ENCODE measurements at regions not wholly inside any gene's neighbourhood (a gene's known extent, or its start where the extent isn't known, plus 50 kb on each side); places are given as distances from the start of the nearest gene placed in this dataset.

GRCh38 chr12:31880340-31880739, 78.9 kb upstream of the RESF1 start:
- peaks cover 3% of the 10 kb centered on the region for H3K9me3 ChIP-seq (ENCODE audit: severe bottlenecking)
- TF ChIP-seq CTCF (IDR thresholded peaks at IDR 0.05; ENCODE audit: low read depth, low read length) = no peak
- no peak overlapping the region for H3K27ac ChIP-seq
- no peaks in the 10 kb centered on the region for H3K36me3 ChIP-seq
- H3K27me3 ChIP-seq (ENCODE audit: insufficient read depth, low read depth, severe bottlenecking) = no peaks in the 10 kb centered on the region
- DNase-seq = no peak
- H3K4me3 ChIP-seq (ENCODE audit: low read depth, low read length) = no peak overlapping the region

- Histone ChIP-seq H3K36me3 (no peaks in the 10 kb centered on the region), H3K9me3 (ENCODE audit: severe bottlenecking) (no peaks in the 10 kb centered on the region), H3K27me3 (ENCODE audit: insufficient read depth, low read depth, severe bottlenecking) (no peaks in the 10 kb centered on the region), H3K4me3 (ENCODE audit: low read depth, low read length) (no peak overlapping the region), H3K27ac (peak overlapping the region; percentile 69)
- no peak for TF ChIP-seq CTCF (IDR thresholded peaks at IDR 0.05; ENCODE audit: low read depth, low read length)
- DNase-seq = no peak
Measured at GRCh38 chr12:31877884-31878283, 81.3 kb upstream of the RESF1 start.

GRCh38 chr12:31876568-31877424, 82.4 kb upstream of the RESF1 start:
- peak; percentile 42 for DNase-seq
- Histone ChIP-seq H3K4me3 (ENCODE audit: low read depth, low read length) (no peak overlapping the region), H3K27me3 (ENCODE audit: insufficient read depth, low read depth, severe bottlenecking) (no peaks in the 10 kb centered on the region), H3K36me3 (no peaks in the 10 kb centered on the region), H3K9me3 (ENCODE audit: severe bottlenecking) (no peaks in the 10 kb centered on the region), H3K27ac (peak overlapping the region; percentile 69)
- TF ChIP-seq CTCF (IDR thresholded peaks at IDR 0.05; ENCODE audit: low read depth, low read length) = no peak

- H3K4me3 ChIP-seq (ENCODE audit: low read depth, low read length) = no peak overlapping the region
- H3K27me3 ChIP-seq (ENCODE audit: insufficient read depth, low read depth, severe bottlenecking) = no peaks in the 10 kb centered on the region
- no peak for TF ChIP-seq CTCF (IDR thresholded peaks at IDR 0.05; ENCODE audit: low read depth, low read length)
- no peaks in the 10 kb centered on the region for H3K9me3 ChIP-seq (ENCODE audit: severe bottlenecking)
- no peaks in the 10 kb centered on the region for H3K36me3 ChIP-seq
- H3K27ac ChIP-seq = peak overlapping the region; percentile 28; the same call in 1 of the 2 replicates
- no peak for DNase-seq
Measured at GRCh38 chr12:31875609-31875964, 83.6 kb upstream of the RESF1 start.

GRCh38 chr12:31874961-31875608, 84.1 kb upstream of the RESF1 start:
- H3K4me3 ChIP-seq (ENCODE audit: low read depth, low read length) = no peak overlapping the region
- no peak for DNase-seq
- no peak for TF ChIP-seq CTCF (IDR thresholded peaks at IDR 0.05; ENCODE audit: low read depth, low read length)
- no peaks in the 10 kb centered on the region for H3K9me3 ChIP-seq (ENCODE audit: severe bottlenecking)
- no peaks in the 10 kb centered on the region for H3K36me3 ChIP-seq
- no peaks in the 10 kb centered on the region for H3K27me3 ChIP-seq (ENCODE audit: insufficient read depth, low read depth, severe bottlenecking)
- no peak overlapping the region; the same call in 1 of the 2 replicates for H3K27ac ChIP-seq
